ENCODE measurements at regions not wholly inside any gene's neighbourhood (a gene's known extent, or its start where the extent isn't known, plus 50 kb on each side); places are given as distances from the start of the nearest gene placed in this dataset.

- H3K4me3 ChIP-seq (ENCODE audit: low read depth, low read length): no peak overlapping the region
- CTCF ChIA-PET: no interaction called here
- POLR2A ChIA-PET: no interaction called here
- H3K27ac ChIP-seq (ENCODE audit: extremely low read depth, low read depth, low read length): no peak overlapping the region
- peak; percentile 82 for TF ChIP-seq GLIS1 (tag by site-specific recombination; IDR thresholded peaks at IDR 0.05)
- peak; percentile 58 for TF ChIP-seq ZIC2 (tag by site-specific recombination; IDR thresholded peaks at IDR 0.05)
- TF ChIP-seq, protein P1, sequence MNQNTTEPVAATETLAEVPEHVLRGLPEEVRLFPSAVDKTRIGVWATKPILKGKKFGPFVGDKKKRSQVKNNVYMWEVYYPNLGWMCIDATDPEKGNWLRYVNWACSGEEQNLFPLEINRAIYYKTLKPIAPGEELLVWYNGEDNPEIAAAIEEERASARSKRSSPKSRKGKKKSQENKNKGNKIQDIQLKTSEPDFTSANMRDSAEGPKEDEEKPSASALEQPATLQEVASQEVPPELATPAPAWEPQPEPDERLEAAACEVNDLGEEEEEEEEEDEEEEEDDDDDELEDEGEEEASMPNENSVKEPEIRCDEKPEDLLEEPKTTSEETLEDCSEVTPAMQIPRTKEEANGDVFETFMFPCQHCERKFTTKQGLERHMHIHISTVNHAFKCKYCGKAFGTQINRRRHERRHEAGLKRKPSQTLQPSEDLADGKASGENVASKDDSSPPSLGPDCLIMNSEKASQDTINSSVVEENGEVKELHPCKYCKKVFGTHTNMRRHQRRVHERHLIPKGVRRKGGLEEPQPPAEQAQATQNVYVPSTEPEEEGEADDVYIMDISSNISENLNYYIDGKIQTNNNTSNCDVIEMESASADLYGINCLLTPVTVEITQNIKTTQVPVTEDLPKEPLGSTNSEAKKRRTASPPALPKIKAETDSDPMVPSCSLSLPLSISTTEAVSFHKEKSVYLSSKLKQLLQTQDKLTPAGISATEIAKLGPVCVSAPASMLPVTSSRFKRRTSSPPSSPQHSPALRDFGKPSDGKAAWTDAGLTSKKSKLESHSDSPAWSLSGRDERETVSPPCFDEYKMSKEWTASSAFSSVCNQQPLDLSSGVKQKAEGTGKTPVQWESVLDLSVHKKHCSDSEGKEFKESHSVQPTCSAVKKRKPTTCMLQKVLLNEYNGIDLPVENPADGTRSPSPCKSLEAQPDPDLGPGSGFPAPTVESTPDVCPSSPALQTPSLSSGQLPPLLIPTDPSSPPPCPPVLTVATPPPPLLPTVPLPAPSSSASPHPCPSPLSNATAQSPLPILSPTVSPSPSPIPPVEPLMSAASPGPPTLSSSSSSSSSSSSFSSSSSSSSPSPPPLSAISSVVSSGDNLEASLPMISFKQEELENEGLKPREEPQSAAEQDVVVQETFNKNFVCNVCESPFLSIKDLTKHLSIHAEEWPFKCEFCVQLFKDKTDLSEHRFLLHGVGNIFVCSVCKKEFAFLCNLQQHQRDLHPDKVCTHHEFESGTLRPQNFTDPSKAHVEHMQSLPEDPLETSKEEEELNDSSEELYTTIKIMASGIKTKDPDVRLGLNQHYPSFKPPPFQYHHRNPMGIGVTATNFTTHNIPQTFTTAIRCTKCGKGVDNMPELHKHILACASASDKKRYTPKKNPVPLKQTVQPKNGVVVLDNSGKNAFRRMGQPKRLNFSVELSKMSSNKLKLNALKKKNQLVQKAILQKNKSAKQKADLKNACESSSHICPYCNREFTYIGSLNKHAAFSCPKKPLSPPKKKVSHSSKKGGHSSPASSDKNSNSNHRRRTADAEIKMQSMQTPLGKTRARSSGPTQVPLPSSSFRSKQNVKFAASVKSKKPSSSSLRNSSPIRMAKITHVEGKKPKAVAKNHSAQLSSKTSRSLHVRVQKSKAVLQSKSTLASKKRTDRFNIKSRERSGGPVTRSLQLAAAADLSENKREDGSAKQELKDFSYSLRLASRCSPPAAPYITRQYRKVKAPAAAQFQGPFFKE (tag by site-specific recombination; IDR thresholded peaks at IDR 0.05; ENCODE audit: borderline replicate concordance): no peak
- TF ChIP-seq, protein P2, sequence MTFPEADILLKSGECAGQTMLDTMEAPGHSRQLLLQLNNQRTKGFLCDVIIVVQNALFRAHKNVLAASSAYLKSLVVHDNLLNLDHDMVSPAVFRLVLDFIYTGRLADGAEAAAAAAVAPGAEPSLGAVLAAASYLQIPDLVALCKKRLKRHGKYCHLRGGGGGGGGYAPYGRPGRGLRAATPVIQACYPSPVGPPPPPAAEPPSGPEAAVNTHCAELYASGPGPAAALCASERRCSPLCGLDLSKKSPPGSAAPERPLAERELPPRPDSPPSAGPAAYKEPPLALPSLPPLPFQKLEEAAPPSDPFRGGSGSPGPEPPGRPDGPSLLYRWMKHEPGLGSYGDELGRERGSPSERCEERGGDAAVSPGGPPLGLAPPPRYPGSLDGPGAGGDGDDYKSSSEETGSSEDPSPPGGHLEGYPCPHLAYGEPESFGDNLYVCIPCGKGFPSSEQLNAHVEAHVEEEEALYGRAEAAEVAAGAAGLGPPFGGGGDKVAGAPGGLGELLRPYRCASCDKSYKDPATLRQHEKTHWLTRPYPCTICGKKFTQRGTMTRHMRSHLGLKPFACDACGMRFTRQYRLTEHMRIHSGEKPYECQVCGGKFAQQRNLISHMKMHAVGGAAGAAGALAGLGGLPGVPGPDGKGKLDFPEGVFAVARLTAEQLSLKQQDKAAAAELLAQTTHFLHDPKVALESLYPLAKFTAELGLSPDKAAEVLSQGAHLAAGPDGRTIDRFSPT (tag by site-specific recombination; IDR thresholded peaks at IDR 0.05): no peak
- TF ChIP-seq HOXD13 (CRISPR knock-in tag; IDR thresholded peaks at IDR 0.05; ENCODE audit: borderline replicate concordance): no peak
- TF ChIP-seq, protein P3, sequence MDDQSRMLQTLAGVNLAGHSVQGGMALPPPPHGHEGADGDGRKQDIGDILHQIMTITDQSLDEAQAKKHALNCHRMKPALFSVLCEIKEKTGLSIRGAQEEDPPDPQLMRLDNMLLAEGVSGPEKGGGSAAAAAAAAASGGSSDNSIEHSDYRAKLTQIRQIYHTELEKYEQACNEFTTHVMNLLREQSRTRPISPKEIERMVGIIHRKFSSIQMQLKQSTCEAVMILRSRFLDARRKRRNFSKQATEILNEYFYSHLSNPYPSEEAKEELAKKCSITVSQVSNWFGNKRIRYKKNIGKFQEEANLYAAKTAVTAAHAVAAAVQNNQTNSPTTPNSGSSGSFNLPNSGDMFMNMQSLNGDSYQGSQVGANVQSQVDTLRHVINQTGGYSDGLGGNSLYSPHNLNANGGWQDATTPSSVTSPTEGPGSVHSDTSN (CRISPR knock-in tag; IDR thresholded peaks at IDR 0.05): no peak
- no peak for TF ChIP-seq ZNF114 (tag by site-specific recombination; IDR thresholded peaks at IDR 0.05)
- no peak for TF ChIP-seq YY1 (tag by site-specific recombination; IDR thresholded peaks at IDR 0.05)
- H3K9me3 ChIP-seq (ENCODE audit: control insufficient read depth, insufficient read depth, low read depth, low read length): no peaks in the 10 kb centered on the region
- H3K4me1 ChIP-seq (ENCODE audit: control insufficient read depth, insufficient read depth, low read length): no peaks in the 10 kb centered on the region
- no peaks in the 10 kb centered on the region for H3K36me3 ChIP-seq (ENCODE audit: control insufficient read depth in 2 of 2, insufficient read depth in 1 of 2, low read length in 2 of 2)
These were observed 117.7 kb upstream of the ETS2 start for GRCh38 chr21:38688068-38688467.

GRCh38 chr21:38691631-38692030 lies 114.1 kb upstream of the ETS2 start:
- Histone ChIP-seq H3K4me3 (ENCODE audit: low read depth, low read length) (no peak overlapping the region), H3K4me1 (ENCODE audit: control insufficient read depth, insufficient read depth, low read length) (no peaks in the 10 kb centered on the region), H3K27ac (ENCODE audit: extremely low read depth, low read depth, low read length) (no peak overlapping the region), H3K9me3 (ENCODE audit: control insufficient read depth, insufficient read depth, low read depth, low read length) (no peaks in the 10 kb centered on the region), H3K36me3 (ENCODE audit: control insufficient read depth in 2 of 2, insufficient read depth in 1 of 2, low read length in 2 of 2) (no peaks in the 10 kb centered on the region)
- CTCF ChIA-PET: interaction anchor here (1.5 kb wide), 1 partner anchor 23 kb away, joined by 6 read pairs; no protein-coding TSS in a partner anchor
- TF ChIP-seq ZNF423 (tag by site-specific recombination; IDR thresholded peaks at IDR 0.05): no peak
- POLR2A ChIA-PET: no interaction called here

DNA sequence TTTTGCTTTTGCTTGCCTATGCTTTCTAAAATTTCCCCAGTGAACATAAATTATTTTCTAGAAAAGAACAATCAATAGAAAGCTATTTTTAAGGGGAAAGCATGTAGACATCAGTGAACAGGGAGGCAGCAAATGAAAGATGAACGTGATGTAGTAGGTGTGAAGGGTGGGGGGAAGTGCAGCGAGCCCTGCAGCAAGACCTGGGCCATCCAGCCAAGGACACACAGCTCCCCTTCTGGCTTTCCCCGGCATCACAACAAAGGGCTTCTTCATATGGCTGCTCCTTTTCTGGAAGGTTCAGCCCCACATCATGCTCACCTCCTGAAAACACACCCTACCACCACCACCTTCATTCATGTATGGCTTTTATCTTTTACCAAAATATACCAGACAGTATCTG lies 109.2 kb upstream of the ETS2 start:
- POLR2A ChIA-PET: no interaction called here
- CTCF ChIA-PET: interaction anchor here (0.7 to 1.4 kb wide), 4 partner anchors 15 to 164 kb away, joined by 3 to 5 read pairs (median 3); no protein-coding TSS in a partner anchor

More for the DNA sequence above, 109.2 kb upstream of the ETS2 start:
- H3K27ac ChIP-seq (ENCODE audit: extremely low read depth, low read depth, low read length): no peak overlapping the region
- no peak overlapping the region for H3K4me3 ChIP-seq (ENCODE audit: low read depth, low read length)
- no peak for TF ChIP-seq ZNF521 (tag by site-specific recombination; IDR thresholded peaks at IDR 0.05)
- TF ChIP-seq, protein P4, sequence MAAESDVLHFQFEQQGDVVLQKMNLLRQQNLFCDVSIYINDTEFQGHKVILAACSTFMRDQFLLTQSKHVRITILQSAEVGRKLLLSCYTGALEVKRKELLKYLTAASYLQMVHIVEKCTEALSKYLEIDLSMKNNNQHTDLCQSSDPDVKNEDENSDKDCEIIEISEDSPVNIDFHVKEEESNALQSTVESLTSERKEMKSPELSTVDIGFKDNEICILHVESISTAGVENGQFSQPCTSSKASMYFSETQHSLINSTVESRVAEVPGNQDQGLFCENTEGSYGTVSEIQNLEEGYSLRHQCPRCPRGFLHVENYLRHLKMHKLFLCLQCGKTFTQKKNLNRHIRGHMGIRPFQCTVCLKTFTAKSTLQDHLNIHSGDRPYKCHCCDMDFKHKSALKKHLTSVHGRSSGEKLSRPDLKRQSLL (tag by site-specific recombination; IDR thresholded peaks at IDR 0.05): no peak
- no peak for TF ChIP-seq ZNF777 (tag by site-specific recombination; IDR thresholded peaks at IDR 0.05; ENCODE audit: borderline replicate concordance)
- no peak for TF ChIP-seq ZBTB10 (tag by site-specific recombination; IDR thresholded peaks at IDR 0.05)
- TF ChIP-seq ZNF121 (tag by site-specific recombination; IDR thresholded peaks at IDR 0.05): no peak
- no peak for TF ChIP-seq ZNF140 (tag by site-specific recombination; IDR thresholded peaks at IDR 0.05)
- TF ChIP-seq ZNF747 (tag by site-specific recombination; IDR thresholded peaks at IDR 0.05): no peak
- no peak for TF ChIP-seq TRIM28 (IDR thresholded peaks at IDR 0.05; ENCODE audit: borderline replicate concordance, low read length)
- TF ChIP-seq GLI2 (tag by site-specific recombination; IDR thresholded peaks at IDR 0.05; ENCODE audit: borderline replicate concordance, low read depth): no peak
- no peaks in the 10 kb centered on the region for H3K4me1 ChIP-seq (ENCODE audit: control insufficient read depth, insufficient read depth, low read length)
- H3K36me3 ChIP-seq (ENCODE audit: control insufficient read depth in 2 of 2, insufficient read depth in 1 of 2, low read length in 2 of 2): no peaks in the 10 kb centered on the region
- no peaks in the 10 kb centered on the region for H3K9me3 ChIP-seq (ENCODE audit: control insufficient read depth, insufficient read depth, low read depth, low read length)
